HG02884 (cell line): ENCODE measurements at regions not wholly inside any gene's neighbourhood (a gene's known extent, or its start where the extent isn't known, plus 50 kb on each side); places are given as distances from the start of the nearest gene placed in this dataset.

Experiments
- ATAC-seq: cut with Tn5 transposase; IDR thresholded peaks from one replicate; pipeline ENCODE4 v1.9.1; 2021; ENCODE audit warnings: mild to moderate bottlenecking, moderate library complexity; ENCODE audit not compliant: unreplicated experiment

GRCh38 chr3:71893702-71894479 is 108.9 kb upstream of the PROK2 start:
- no peak for ATAC-seq

- no peak for ATAC-seq
These were observed 108.2 kb upstream of the PROK2 start for GRCh38 chr3:71893122-71893521.

DNA sequence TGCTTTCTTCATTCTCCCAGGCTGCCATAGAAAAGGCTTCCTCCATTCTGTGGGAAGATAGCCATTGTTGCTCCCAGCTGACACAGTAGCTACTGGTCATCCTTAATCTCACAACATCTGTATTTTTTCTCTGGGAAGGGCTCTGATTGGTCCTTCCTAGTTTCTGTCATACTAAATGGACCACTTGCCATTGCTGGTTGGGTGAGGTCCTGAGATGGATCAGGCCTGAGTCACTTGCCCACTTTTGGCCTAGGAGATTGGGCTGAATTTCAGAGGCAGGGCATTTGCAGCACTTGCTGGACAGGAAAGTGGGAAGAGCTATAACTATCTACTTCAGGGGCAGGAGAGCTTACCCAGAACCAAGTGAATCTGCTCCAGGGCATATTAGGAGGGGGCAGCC is 106.5 kb upstream of the PROK2 start:
- no peak for ATAC-seq

DNA sequence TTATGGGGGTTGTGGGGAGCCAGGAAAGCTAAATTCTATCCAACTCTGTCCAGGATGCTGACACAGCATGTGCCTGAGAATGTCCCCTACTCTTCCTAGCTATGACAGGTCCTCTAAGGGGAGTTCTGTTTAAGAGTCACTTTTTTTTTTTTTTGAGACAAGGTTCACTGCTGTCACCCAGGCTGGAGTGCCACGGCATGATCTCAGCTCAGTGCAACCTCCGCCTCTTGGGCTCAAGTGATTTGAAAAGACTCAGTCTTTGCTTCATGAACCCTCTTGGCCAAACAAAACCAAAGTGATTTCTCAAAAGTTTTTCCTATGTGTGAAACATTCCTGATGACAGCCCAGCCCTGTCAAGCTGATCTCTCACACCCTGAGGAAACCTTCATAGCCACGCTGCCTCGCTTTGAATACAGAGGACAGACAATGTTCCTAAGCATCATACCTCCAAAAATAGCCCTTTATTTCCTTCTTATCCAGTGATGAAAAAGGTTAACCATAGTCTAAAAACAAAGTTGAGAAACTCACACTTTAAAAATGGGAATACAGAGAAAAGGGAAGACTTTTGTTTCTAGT is 105.5 kb upstream of the PROK2 start:
- no peak for ATAC-seq

- no peak for ATAC-seq
These were observed 102.3 kb upstream of the PROK2 start for GRCh38 chr3:71887256-71887655.

DNA sequence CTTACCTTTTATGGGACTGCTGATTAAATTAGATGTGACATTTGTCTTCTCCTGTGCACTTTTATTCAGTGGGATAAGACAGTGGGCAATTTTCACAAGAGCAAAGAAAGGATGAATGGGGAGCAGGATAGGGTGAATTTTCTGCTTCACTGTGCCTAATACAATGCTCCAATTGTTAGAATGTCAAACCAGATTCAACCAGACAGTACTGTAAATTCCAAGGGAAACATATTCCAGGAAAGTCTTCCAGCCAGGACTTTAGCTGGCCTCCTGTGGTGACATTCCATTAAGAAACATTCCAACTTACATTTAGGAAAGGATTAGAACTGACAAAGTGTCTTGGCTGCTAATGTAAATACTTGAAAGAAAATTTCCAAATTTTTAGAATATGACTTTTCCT is 100.1 kb upstream of the PROK2 start:
- no peak for ATAC-seq

DNA sequence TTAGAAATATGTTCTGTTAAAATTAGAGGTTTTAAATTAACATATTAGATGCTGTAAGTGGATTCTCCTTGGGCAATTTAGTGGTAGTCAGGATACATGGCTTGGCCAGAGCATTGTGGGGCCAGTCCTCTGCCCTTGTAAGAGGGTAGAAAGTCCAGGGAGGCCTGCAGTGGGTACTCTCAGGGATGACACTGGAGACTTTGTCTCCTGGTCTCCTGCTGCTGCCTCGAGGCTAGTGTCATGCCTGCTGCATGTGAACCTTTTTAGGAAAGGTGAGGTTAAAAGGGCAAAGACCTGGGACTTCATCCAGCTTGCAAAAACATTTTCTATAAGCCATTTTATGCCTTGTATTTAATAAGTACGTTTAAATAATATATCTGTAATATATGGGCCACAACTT is 96.8 kb upstream of the PROK2 start:
- no peak for ATAC-seq

DNA sequence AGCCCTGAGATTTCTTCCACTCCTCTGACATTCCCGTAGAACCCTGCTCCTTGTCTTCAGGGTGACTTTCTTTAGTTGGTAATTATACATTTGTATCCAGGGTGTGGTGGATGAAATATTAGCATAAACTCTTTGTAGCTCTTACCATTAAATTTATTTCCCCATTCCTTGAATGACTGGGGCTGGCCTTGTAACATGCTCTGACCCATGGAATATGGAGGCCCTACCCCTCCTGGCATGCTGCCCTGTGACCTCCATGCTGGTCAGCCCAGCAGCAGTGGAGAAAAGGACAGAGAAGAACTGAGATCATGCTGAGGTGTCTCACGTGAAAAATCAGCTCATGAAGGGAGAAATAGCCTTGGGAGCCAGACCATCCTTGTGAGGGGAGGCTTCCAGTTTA is 96.1 kb upstream of the PROK2 start:
- ATAC-seq, result no peak

- no peak for ATAC-seq
These were observed 94.1 kb upstream of the PROK2 start for GRCh38 chr3:71879089-71879488.

- no peak for ATAC-seq
These were observed 91.5 kb upstream of the PROK2 start for GRCh38 chr3:71876135-71877105.

GRCh38 chr3:71875461-71875947 is 90.6 kb upstream of the PROK2 start:
- ATAC-seq, result peak; percentile 85

DNA sequence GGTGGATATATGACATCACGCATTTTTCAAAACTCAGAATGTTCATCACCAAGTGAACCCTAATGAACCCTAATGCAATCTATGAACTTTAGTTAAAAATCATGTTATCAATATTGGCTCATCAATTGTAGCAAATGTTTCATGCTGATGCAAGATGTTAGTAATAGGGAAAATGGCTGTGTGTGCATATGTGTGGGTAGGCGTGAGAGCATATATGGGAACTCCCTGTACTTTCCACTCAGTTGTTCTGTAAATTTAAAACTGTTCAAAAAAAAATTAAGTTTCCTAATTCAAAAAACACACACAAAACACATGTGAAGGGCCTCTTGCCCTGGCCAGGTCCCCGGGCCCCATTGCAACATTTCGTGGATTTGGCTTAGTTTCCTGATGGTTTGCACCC is 89.7 kb upstream of the PROK2 start:
- no peak for ATAC-seq

DNA sequence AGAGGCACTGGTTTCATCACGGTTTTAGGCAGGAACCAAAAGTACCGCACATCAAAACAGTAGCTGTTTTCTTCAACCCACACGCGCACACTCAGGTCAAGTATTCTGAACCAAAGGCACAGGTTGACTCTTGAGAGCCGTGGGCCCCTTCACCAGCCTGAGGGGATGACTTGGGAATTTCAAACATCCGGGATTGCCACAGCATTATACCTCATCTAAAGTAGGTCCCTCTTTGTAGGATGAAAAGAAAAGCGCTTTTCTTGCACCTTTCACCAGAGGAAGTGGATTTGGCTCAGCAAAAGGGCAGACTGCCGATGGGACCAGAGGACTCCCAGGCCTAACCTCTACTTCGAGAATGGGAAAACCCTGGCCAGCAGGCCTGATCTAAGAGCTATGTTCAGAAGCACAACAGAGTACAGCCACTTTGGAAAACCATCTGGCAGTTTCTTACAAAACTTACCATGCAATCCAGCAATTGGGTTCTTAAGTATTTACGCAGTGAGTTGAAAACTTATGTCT is 88.2 kb upstream of the PROK2 start:
- ATAC-seq, result no peak

DNA sequence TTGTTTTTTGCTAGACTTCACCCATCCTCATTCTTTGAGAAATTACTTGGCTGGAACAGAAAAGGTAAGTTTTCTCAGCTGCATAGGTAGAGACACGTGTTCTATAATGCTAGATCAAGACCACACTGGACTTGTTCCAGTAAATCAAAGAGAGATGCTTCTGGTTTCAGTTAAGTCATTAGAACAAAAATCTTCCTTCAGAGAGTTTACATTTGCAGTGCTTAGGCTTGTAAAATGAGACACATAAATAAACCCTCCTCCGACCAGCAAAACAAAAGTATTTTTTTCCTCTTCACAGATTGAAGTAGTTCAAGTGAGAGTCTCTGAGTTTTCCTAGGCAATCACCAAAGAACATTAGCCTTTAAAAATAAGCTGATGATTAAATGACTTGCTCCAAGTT is 87.3 kb upstream of the PROK2 start:
- no peak for ATAC-seq

DNA sequence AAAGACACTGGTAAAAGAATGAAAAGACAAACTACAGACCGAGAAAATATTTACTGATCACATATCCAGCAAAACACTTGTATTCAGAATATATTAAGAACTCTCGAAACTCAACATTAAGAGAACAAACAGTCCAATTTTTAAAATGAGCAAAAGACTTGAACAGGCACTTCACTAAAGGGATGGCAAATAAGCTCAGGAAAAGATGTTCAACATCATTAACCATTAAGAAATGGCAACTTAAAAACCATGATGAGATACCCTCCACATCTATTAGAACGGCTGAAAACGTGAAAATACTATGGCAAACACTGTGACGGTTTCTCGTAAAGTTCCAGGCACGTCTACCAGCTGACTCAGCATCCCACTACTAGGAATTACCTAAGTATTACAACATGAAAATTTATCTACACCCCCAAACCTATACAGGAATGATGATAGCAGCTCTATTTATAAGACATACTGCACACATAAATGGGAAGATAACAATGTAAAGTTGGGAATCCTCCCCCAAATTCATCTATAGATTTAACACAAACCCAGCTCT is 86.1 kb upstream of the PROK2 start:
- no peak for ATAC-seq

DNA sequence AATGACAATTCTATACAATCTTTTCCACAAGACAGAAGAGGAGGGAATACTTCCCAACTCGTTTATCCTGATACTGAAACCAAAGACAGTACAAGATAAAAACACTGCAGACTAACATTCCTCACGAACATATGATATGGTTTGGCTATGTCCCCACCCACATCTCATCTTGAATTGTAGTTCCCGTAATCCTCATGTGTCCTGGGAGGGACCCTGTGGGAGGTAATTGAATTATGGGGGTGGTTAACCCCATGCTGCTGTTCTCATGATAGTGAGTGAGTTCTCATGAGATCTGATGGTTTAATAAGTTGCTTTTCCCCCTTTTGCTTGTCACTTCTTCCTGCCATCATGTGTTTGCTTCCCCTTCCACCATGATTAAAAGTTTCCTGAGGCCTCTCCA is 83.9 kb upstream of the PROK2 start:
- no peak for ATAC-seq

- ATAC-seq, result no peak
These were observed 80.8 kb upstream of the PROK2 start for GRCh38 chr3:71865727-71866126.

GRCh38 chr3:71863563-71864190 is 78.7 kb upstream of the PROK2 start:
- no peak for ATAC-seq

- no peak for ATAC-seq
These were observed 77.6 kb upstream of the PROK2 start for GRCh38 chr3:71862371-71863140.

DNA sequence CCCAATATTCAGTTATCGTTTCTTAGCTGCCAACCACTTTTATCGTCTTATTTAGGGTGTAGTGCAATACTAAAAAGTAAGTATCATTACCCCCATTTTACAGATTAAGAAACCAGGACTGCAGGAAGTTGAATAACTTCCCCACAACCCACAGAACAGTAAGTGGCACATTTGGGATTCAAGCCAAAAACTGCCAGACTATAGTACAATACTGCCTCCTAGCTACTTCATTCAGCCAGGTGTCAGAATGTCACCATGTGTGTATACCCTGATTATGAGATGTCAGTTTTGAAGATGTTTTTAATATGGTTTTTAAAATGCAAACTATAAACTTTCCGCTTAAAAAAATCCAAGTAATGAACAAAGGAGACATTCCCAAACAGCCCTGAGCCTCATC is 74.2 kb upstream of the PROK2 start:
- no peak for ATAC-seq
